GM20000 (cell line): ENCODE measurements at regions not wholly inside any gene's neighbourhood (a gene's known extent, or its start where the extent isn't known, plus 50 kb on each side); places are given as distances from the start of the nearest gene placed in this dataset.

Source experiments
- DNase-seq: peaks from one replicate; pipeline ENCODE4 v3.0.0; 2012; ENCODE audit warnings: low spot score
- CTCF ChIP-seq: IDR thresholded peaks from 2 replicates; pipeline ENCODE4 v1.5.1; 2012; ENCODE audit warnings: mild to moderate bottlenecking, control low read depth; ENCODE audit errors: extremely low read depth, missing control alignments

DNA sequence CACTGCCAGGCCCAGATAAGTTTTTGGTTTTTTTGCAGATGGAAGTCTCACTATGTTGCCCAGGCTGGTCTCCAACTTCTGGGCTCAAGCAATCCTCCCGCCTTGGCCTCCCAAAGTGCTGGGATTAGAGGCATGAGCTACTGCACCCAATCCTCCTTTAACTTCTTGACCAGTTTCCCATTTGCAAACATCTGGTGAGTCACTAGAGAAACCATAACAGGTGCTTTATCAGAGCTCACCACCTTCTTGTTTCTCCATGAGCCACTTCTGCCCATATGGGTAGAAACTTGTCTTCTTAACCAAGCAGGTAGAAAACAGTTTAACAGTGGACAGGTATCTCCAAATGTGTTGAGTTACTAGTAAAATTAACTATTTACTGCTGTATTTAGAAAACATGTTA lies 128.4 kb upstream of the AP1S2 start:
- no peak for TF ChIP-seq CTCF
- no peak for DNase-seq

DNA sequence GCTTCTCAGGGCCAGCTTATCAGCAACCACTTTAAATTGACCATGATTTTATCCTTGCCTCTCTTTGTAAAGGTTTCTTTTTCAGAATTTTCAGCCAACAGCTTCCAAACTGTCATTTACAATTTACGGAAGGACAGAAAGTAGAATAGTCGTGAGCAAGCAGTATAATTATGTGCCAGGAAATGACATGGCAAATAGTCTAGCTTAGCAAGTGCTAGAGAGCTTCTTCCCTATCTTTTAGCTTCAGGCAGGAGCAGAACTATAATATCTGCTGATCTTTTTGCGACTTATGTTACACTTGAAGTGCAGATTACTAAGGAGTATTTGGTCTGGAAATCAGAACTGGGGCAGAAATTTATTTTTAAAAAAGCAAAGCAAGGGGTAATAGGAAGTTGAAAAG lies 123.0 kb upstream of the AP1S2 start:
- no peak for DNase-seq
- no peak for TF ChIP-seq CTCF

GRCh38 chrX:15976396-15976795 lies 121.8 kb upstream of the AP1S2 start:
- TF ChIP-seq CTCF = no peak
- no peak for DNase-seq

DNA sequence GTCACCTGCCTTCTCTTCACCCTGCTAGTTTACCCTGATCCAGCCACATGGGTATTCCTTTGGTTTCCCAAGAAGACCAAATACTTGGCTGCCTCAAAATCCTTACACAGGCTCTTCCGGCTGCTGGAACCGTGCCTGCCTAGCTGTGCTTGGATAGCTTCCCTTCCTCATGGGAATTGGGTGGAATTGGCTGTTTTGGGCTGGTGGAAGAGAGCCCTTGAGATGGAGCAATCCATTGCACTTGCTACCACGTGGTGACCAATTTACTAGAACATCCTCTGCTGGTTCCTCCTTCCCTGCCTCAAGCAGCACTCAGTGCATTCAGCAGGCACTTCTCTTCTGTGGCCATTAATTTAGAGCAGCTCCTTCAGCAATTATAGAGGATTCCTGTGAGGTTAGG lies 119.3 kb upstream of the AP1S2 start:
- DNase-seq = no peak

GRCh38 chrX:15973299-15973698 lies 118.7 kb upstream of the AP1S2 start:
- DNase-seq = peak; percentile 10
- no peak for TF ChIP-seq CTCF

More for the DNA sequence above, 119.3 kb upstream of the AP1S2 start:
- no peak for TF ChIP-seq CTCF

GRCh38 chrX:15971696-15972095 lies 117.1 kb upstream of the AP1S2 start:
- no peak for DNase-seq
- no peak for TF ChIP-seq CTCF

DNA sequence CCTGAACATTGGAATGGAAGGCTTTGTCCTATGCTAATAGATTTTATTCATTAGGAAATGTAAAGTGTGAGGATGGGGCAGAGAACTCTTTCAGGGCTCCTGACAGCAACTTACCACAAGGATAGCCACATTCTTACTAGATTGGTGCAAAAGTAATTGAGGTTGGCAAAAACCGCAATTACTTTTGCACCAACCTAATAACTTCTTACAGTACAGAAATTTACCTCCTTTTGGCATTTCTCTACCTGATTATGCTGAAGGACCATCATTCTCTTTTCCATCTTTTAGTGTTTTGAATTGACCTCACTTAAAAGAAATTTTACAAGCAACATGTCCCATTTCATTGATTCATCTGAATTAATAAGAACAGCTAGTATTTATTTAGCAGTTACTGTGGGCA lies 109.2 kb upstream of the AP1S2 start:
- DNase-seq = no peak
- TF ChIP-seq CTCF = no peak
